GM19372 (cell line): ENCODE measurements at regions not wholly inside any gene's neighbourhood (a gene's known extent, or its start where the extent isn't known, plus 50 kb on each side); places are given as distances from the start of the nearest gene placed in this dataset.

Source experiments
- ATAC-seq: cut with Tn5 transposase; IDR thresholded peaks from one replicate; pipeline ENCODE4 v1.9.1; 2021; ENCODE audit warnings: mild to moderate bottlenecking, low read depth, moderate library complexity; ENCODE audit not compliant: unreplicated experiment

- no peak for ATAC-seq
Measured at GRCh38 chr10:128418819-128419218, 292.6 kb upstream of the MKI67 start.

DNA sequence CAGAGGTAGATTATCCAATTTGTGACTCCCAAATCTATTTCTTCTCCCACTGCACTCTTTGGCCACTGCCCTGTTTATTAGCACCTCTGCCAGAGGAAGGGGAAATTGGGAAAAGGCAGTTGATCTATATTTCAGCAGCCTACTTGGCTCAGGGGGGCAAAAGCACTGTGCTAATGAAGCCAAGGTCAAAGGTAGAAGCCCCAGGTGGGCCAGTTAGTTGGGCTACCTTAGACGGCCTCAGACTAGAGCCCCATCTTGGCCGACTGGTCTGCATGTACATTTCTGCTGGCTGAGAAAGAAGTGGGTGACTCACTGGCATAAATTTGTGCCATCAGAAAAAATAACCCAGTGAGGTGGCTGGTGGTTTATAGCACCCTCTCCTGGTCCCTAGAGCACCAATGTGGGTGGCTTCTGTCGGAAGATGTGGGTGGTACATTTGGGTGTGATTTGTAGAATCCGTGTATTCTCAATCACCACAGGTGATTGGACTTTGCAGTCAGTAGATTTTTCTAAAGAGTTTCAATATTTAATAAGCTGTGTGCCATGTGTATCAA lies 293.3 kb upstream of the MKI67 start:
- no peak for ATAC-seq

GRCh38 chr10:128420623-128421022 lies 294.4 kb upstream of the MKI67 start:
- no peak for ATAC-seq

GRCh38 chr10:128421371-128422160 lies 295.3 kb upstream of the MKI67 start:
- ATAC-seq, result no peak

- ATAC-seq, result no peak
Measured at GRCh38 chr10:128422190-128422589, 296.0 kb upstream of the MKI67 start.

DNA sequence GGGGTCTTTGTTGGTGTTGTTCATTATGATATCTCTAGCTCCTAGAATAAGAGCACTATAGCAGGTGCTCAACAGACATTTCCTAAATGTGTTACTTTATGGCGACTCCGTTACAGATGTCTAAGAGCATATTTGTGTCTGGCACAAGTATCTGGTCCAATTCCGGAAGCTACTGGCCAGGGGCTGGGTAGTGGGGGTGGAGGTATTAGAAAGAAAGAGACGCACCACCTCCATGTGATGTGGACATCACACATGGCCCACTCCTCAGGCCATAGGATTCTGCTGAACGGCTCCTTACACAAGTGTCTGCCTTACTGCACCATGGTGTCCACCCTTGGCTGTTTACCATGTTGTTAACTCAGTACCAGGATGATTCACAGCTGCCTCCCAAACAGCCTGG lies 296.8 kb upstream of the MKI67 start:
- no peak for ATAC-seq

DNA sequence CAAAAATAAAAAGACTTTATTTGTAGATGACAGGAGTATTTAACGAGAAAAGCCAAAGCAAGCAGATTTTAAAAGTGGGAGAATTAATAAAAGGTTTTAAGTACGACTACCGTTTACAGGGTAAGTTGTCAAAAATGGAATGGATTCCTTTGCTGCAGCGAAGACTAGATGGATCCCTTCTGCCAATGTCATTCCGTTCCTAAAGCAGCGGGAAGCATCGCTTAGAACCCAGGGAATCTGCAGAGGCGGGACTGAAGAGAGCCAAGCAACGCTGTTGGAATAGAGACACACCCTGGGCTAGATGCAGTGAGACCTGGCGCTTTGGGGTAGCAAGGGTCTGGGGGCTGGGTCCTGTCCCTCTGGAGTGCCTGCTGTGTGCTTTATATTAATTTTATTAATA lies 303.1 kb upstream of the MKI67 start:
- ATAC-seq, result no peak

DNA sequence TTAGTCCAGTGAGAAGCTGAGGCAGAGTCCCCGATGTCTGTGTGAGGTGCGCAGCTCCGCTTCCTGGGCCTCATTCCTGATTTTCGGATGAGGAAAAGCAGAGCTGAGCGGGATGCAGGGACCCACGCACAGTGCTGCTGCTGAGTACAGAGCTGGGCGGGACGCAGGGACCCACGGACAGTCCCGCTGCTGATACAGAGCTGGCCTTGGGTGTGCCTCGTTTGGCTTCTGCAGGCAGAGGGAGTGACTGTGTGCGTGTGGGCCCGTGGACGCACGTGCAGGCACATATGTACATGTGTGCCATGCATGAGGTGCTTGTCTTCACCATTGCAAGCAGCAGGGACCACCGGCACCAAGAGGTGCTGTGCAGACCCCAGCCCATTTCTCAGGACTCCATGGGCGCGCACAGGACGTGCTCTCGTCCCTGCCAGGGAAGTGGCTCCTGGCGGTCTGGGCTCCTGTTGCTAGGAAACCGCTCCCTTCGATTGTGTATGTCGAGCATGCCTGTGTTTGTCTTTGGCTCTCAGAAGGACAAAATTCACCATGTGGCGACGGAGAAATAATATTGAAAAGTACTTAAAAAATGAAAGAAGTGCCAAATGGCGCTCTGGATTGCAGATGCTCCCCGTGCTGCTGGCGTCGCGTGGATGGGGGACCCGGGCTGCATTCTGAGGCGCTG lies 303.8 kb upstream of the MKI67 start:
- no peak for ATAC-seq

DNA sequence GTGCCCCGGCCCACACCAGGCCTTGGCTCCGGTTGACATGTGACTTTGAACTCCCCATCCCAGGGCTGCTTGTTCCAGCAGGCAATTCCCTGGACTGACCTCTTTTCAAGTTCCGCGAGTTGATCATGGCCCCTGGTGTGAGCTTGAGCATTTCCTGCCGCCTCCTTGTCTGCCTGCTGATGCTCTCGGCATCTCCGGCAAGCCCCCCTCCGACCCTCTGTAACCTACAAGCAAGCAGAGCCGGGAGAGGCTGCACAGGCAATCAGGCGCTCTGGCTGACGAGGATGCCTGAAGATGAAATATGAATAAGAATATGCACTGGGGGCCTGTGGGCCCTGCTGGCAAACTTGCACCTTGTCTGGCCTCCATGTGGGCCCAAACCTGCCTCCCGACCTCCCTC lies 304.9 kb upstream of the MKI67 start:
- no peak for ATAC-seq

- ATAC-seq, result no peak
Measured at GRCh38 chr10:128431506-128431905, 305.3 kb upstream of the MKI67 start.

GRCh38 chr10:128432011-128432410 lies 305.8 kb upstream of the MKI67 start:
- ATAC-seq, result no peak

DNA sequence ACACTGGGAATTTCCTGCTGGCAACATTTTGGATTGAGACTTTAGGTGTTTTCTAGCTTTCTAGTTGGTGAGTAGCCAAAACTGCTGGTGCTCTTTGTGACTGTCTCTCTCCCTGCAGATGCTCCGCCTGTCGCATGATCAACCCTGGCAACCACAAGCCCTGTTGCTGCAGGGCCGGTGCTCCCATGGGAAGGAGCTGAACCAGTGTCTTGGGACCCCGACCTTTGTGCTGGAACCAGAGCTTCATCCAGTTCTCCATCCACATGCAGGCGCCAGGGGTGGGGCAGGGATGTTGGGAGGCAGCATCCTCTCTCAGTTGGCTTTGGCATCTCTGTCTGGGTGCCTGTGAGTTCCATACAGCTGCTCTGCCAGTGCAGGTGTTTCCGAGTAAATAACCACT lies 306.2 kb upstream of the MKI67 start:
- no peak for ATAC-seq

GRCh38 chr10:128435811-128436210 lies 309.6 kb upstream of the MKI67 start:
- no peak for ATAC-seq

DNA sequence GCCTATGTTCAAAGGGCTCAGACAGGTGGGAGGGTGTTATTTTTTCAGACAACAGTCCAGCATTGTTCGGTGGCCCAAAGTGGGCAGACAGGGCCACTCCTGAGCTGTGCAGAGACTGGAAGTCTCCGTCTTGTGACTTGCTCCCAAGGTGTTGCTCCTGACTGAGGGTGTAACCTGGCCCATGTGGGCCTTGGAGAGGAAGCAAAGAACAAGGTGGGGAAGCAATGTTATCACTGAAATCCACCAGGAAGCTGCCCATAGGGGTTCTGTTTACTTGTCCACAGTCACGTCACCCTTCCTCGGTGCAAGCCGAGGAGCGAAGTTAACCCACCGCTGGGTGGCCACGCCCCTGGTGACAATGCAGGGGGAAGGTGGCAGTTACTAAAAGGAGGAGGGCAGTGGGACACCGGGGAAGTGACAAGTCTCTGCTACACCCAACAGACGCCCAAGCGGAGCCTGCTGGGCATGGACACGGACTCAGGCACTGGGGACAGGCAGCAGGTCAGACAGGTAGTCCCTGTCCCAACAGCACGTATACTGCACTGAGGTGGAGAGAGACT lies 311.6 kb upstream of the MKI67 start:
- ATAC-seq, result no peak

DNA sequence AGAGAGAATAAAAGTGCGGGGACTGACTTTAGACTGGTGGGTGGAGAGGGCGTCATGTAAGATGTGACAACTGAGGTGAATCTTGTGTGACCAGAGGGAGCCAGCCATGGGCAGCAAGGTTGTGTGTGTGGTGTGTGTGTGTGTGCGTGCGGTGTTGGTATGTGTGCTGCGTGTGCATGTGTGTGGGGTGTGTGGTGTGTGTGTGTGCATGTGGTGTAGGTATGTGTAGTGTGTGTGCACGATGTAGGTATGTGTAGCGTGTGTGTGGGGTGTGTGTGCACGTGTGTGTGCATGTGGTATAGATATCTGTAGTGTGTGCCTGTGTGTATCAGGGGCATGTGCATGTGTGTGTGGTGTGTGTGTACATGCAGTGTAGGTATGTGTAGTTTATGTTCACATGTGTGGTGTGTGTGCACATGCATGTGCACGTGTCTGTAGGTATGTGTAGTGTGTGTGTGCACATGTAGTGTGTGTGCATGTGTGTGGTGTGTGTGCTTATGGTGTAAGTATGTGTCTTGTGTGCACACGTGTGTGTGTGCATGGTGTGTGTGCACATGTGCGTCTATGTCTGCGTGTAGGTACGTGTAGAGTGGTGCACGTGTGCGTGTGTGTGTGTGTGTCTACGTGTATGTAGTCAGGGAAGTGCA lies 312.3 kb upstream of the MKI67 start:
- no peak for ATAC-seq

GRCh38 chr10:128440513-128441160 lies 314.4 kb upstream of the MKI67 start:
- ATAC-seq, result no peak

DNA sequence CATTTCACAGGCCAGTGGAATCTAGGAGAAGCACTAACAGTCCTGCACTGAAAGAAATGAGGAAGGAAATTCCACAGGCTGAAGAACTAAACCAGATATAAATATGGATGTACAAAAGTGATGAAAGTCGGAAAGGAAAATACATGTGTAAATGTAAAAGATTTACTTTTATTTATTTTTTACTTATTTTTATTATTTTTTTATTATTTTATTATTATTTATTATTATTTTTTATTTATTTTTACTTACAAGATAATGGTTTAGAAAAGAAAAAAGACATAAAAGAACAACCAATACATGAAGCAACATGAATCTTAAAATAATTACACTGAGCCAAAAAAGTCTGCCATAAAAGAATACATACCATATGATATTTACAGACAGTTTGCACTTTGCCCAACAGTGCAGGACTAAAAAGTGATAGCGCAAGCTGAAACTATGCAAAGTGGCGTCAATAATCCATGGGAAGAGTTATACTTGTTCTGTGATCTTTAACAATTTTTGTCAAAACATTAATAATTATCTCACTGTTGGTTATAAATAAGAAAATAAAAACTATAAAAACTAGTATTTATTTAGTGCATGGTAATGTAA lies 317.8 kb upstream of the MKI67 start:
- ATAC-seq, result no peak

DNA sequence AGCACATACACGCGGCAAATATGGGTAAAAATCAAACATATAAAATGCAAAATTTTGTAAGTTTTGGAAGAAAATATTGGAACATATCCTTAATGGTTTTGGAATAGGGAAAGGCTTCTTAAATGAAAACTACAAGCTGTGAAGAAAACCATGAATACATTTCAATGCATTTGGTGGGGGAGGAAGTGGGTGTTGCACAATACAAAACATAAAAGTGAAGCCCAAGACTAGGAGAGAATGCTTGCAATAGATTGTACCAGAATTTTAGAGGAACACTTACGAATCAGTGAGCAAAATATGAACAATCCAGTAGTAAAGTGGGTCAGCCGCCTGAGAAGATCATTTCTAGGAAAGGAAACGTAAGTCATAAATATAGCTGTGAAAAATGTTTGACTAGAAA lies 322.6 kb upstream of the MKI67 start:
- ATAC-seq, result no peak

- ATAC-seq, result no peak
Measured at GRCh38 chr10:128451879-128452278, 325.7 kb upstream of the MKI67 start.

DNA sequence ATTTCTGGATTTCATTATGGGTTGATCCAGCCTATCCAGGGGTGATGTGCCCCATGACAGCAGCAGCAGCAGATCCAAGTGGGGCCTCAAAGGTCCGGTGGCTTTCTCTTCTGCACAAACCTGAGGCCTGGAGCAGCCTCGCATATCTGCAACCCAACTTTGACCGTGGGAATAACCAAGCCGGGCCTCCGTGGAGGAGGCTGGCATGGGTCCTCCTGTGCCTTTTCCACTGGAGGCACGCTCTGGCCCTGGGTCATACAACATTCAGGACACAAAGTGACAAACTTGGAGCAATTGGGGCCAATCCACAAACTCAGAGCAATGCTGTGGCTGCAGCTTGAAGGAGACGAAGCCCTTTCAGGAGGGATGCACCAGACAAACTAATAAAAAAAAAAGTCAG lies 330.0 kb upstream of the MKI67 start:
- no peak for ATAC-seq
